ENCODE measurements at regions not wholly inside any gene's neighbourhood (a gene's known extent, or its start where the extent isn't known, plus 50 kb on each side); places are given as distances from the start of the nearest gene placed in this dataset.

GRCh38 chr5:68086857-68087256 lies 128.7 kb upstream of the PIK3R1 start:
- H3K9ac ChIP-seq (ENCODE audit: low read length): no peak overlapping the region

GRCh38 chr5:68086439-68086838 lies 129.1 kb upstream of the PIK3R1 start:
- Histone ChIP-seq H3K9ac (ENCODE audit: low read length) (no peak overlapping the region), H3K36me3 (ENCODE audit: control insufficient read depth, insufficient read depth, low read length) (no peaks in the 10 kb centered on the region), H3K9me3 (ENCODE audit: control insufficient read depth, insufficient read depth, low read depth, low read length) (peaks cover 5% of the 10 kb centered on the region), H3K4me3 (ENCODE audit: low read depth, low read length) (no peak overlapping the region), H3K27ac (ENCODE audit: low read depth, low read length) (no peak overlapping the region), H3K4me1 (ENCODE audit: control insufficient read depth, insufficient read depth, low read length) (no peaks in the 10 kb centered on the region), H3K27me3 (ENCODE audit: control insufficient read depth, insufficient read depth, low read length) (no peaks in the 10 kb centered on the region)

More at GRCh38 chr5:68086857-68087256, 128.7 kb upstream of the PIK3R1 start:
- H3K4me1 ChIP-seq (ENCODE audit: control insufficient read depth, insufficient read depth, low read length): no peaks in the 10 kb centered on the region
- H3K27me3 ChIP-seq (ENCODE audit: control insufficient read depth, insufficient read depth, low read length): no peaks in the 10 kb centered on the region
- H3K9me3 ChIP-seq (ENCODE audit: control insufficient read depth, insufficient read depth, low read depth, low read length): peaks cover 5% of the 10 kb centered on the region
- H3K36me3 ChIP-seq (ENCODE audit: control insufficient read depth, insufficient read depth, low read length): no peaks in the 10 kb centered on the region
- H3K4me3 ChIP-seq (ENCODE audit: low read depth, low read length): no peak overlapping the region
- H3K27ac ChIP-seq (ENCODE audit: low read depth, low read length): no peak overlapping the region

- H3K9ac ChIP-seq (ENCODE audit: low read length): no peak overlapping the region
- H3K9me3 ChIP-seq (ENCODE audit: control insufficient read depth, insufficient read depth, low read depth, low read length): no peaks in the 10 kb centered on the region
- H3K4me1 ChIP-seq (ENCODE audit: control insufficient read depth, insufficient read depth, low read length): no peaks in the 10 kb centered on the region
- no peaks in the 10 kb centered on the region for H3K27me3 ChIP-seq (ENCODE audit: control insufficient read depth, insufficient read depth, low read length)
- H3K36me3 ChIP-seq (ENCODE audit: control insufficient read depth, insufficient read depth, low read length): no peaks in the 10 kb centered on the region
- H3K27ac ChIP-seq (ENCODE audit: low read depth, low read length): no peak overlapping the region
- H3K4me3 ChIP-seq (ENCODE audit: low read depth, low read length): no peak overlapping the region
These were observed 131.2 kb upstream of the PIK3R1 start for GRCh38 chr5:68084396-68084795.

GRCh38 chr5:68080282-68081050 lies 135.1 kb upstream of the PIK3R1 start:
- Histone ChIP-seq H3K27me3 (ENCODE audit: control insufficient read depth, insufficient read depth, low read length) (no peaks in the 10 kb centered on the region), H3K4me3 (ENCODE audit: low read depth, low read length) (no peak overlapping the region), H3K36me3 (ENCODE audit: control insufficient read depth, insufficient read depth, low read length) (no peaks in the 10 kb centered on the region), H3K9ac (ENCODE audit: low read length) (no peak overlapping the region), H3K4me1 (ENCODE audit: control insufficient read depth, insufficient read depth, low read length) (no peaks in the 10 kb centered on the region), H3K9me3 (ENCODE audit: control insufficient read depth, insufficient read depth, low read depth, low read length) (no peaks in the 10 kb centered on the region), H3K27ac (ENCODE audit: low read depth, low read length) (no peak overlapping the region)

- Histone ChIP-seq H3K36me3 (ENCODE audit: control insufficient read depth, insufficient read depth, low read length) (no peaks in the 10 kb centered on the region), H3K27ac (ENCODE audit: low read depth, low read length) (no peak overlapping the region), H3K4me1 (ENCODE audit: control insufficient read depth, insufficient read depth, low read length) (no peaks in the 10 kb centered on the region), H3K9me3 (ENCODE audit: control insufficient read depth, insufficient read depth, low read depth, low read length) (no peaks in the 10 kb centered on the region), H3K9ac (ENCODE audit: low read length) (no peak overlapping the region), H3K27me3 (ENCODE audit: control insufficient read depth, insufficient read depth, low read length) (no peaks in the 10 kb centered on the region), H3K4me3 (ENCODE audit: low read depth, low read length) (no peak overlapping the region)
These were observed 138.1 kb upstream of the PIK3R1 start for GRCh38 chr5:68077349-68077894.

GRCh38 chr5:68074633-68075032 lies 140.9 kb upstream of the PIK3R1 start:
- no peaks in the 10 kb centered on the region for H3K4me1 ChIP-seq (ENCODE audit: control insufficient read depth, insufficient read depth, low read length)
- H3K36me3 ChIP-seq (ENCODE audit: control insufficient read depth, insufficient read depth, low read length): no peaks in the 10 kb centered on the region
- no peak overlapping the region for H3K27ac ChIP-seq (ENCODE audit: low read depth, low read length)
- no peaks in the 10 kb centered on the region for H3K27me3 ChIP-seq (ENCODE audit: control insufficient read depth, insufficient read depth, low read length)
- no peaks in the 10 kb centered on the region for H3K9me3 ChIP-seq (ENCODE audit: control insufficient read depth, insufficient read depth, low read depth, low read length)
- H3K4me3 ChIP-seq (ENCODE audit: low read depth, low read length): no peak overlapping the region
- no peak overlapping the region for H3K9ac ChIP-seq (ENCODE audit: low read length)

GRCh38 chr5:68074048-68074632 lies 141.4 kb upstream of the PIK3R1 start:
- no peak overlapping the region for H3K9ac ChIP-seq (ENCODE audit: low read length)
- no peaks in the 10 kb centered on the region for H3K27me3 ChIP-seq (ENCODE audit: control insufficient read depth, insufficient read depth, low read length)
- no peaks in the 10 kb centered on the region for H3K4me1 ChIP-seq (ENCODE audit: control insufficient read depth, insufficient read depth, low read length)
- no peak overlapping the region for H3K27ac ChIP-seq (ENCODE audit: low read depth, low read length)
- no peaks in the 10 kb centered on the region for H3K9me3 ChIP-seq (ENCODE audit: control insufficient read depth, insufficient read depth, low read depth, low read length)
- H3K36me3 ChIP-seq (ENCODE audit: control insufficient read depth, insufficient read depth, low read length): no peaks in the 10 kb centered on the region
- no peak overlapping the region for H3K4me3 ChIP-seq (ENCODE audit: low read depth, low read length)

- Histone ChIP-seq H3K9me3 (ENCODE audit: control insufficient read depth, insufficient read depth, low read depth, low read length) (no peaks in the 10 kb centered on the region), H3K4me3 (ENCODE audit: low read depth, low read length) (no peak overlapping the region), H3K9ac (ENCODE audit: low read length) (no peak overlapping the region), H3K27ac (ENCODE audit: low read depth, low read length) (no peak overlapping the region), H3K27me3 (ENCODE audit: control insufficient read depth, insufficient read depth, low read length) (no peaks in the 10 kb centered on the region), H3K36me3 (ENCODE audit: control insufficient read depth, insufficient read depth, low read length) (no peaks in the 10 kb centered on the region), H3K4me1 (ENCODE audit: control insufficient read depth, insufficient read depth, low read length) (no peaks in the 10 kb centered on the region)
These were observed 143.8 kb upstream of the PIK3R1 start for GRCh38 chr5:68071736-68072135.

- H3K27me3 ChIP-seq (ENCODE audit: control insufficient read depth, insufficient read depth, low read length): no peaks in the 10 kb centered on the region
- no peak overlapping the region for H3K4me3 ChIP-seq (ENCODE audit: low read depth, low read length)
- no peaks in the 10 kb centered on the region for H3K36me3 ChIP-seq (ENCODE audit: control insufficient read depth, insufficient read depth, low read length)
- no peaks in the 10 kb centered on the region for H3K9me3 ChIP-seq (ENCODE audit: control insufficient read depth, insufficient read depth, low read depth, low read length)
- no peaks in the 10 kb centered on the region for H3K4me1 ChIP-seq (ENCODE audit: control insufficient read depth, insufficient read depth, low read length)
- no peak overlapping the region for H3K9ac ChIP-seq (ENCODE audit: low read length)
- no peak overlapping the region for H3K27ac ChIP-seq (ENCODE audit: low read depth, low read length)
These were observed 144.3 kb upstream of the PIK3R1 start for GRCh38 chr5:68071282-68071632.

GRCh38 chr5:68070591-68071281 lies 144.8 kb upstream of the PIK3R1 start:
- no peaks in the 10 kb centered on the region for H3K4me1 ChIP-seq (ENCODE audit: control insufficient read depth, insufficient read depth, low read length)
- H3K27me3 ChIP-seq (ENCODE audit: control insufficient read depth, insufficient read depth, low read length): no peaks in the 10 kb centered on the region
- H3K9ac ChIP-seq (ENCODE audit: low read length): no peak overlapping the region
- H3K36me3 ChIP-seq (ENCODE audit: control insufficient read depth, insufficient read depth, low read length): no peaks in the 10 kb centered on the region
- no peak overlapping the region for H3K27ac ChIP-seq (ENCODE audit: low read depth, low read length)
- H3K9me3 ChIP-seq (ENCODE audit: control insufficient read depth, insufficient read depth, low read depth, low read length): no peaks in the 10 kb centered on the region
- no peak overlapping the region for H3K4me3 ChIP-seq (ENCODE audit: low read depth, low read length)

- Histone ChIP-seq H3K4me3 (ENCODE audit: low read depth, low read length) (no peak overlapping the region), H3K36me3 (ENCODE audit: control insufficient read depth, insufficient read depth, low read length) (no peaks in the 10 kb centered on the region), H3K9me3 (ENCODE audit: control insufficient read depth, insufficient read depth, low read depth, low read length) (no peaks in the 10 kb centered on the region), H3K9ac (ENCODE audit: low read length) (no peak overlapping the region), H3K27me3 (ENCODE audit: control insufficient read depth, insufficient read depth, low read length) (no peaks in the 10 kb centered on the region), H3K4me1 (ENCODE audit: control insufficient read depth, insufficient read depth, low read length) (no peaks in the 10 kb centered on the region), H3K27ac (ENCODE audit: low read depth, low read length) (no peak overlapping the region)
These were observed 147.5 kb upstream of the PIK3R1 start for GRCh38 chr5:68067976-68068603.

Data from HUES6 (cell line).